WTC11 (cell line): ENCODE measurements at regions not wholly inside any gene's neighbourhood (a gene's known extent, or its start where the extent isn't known, plus 50 kb on each side); places are given as distances from the start of the nearest gene placed in this dataset.

Experiments used
- ATAC-seq: fragments of 200-7000 bp; cut with Tn5 transposase; 2 replicates; pipeline ENCODE4 v1.10.0; 2021; ENCODE audit warnings: mild to moderate bottlenecking, moderate library complexity
- CTCF ChIA-PET: fragments of 300-600 bp; sonication (Branson Sonifier 250); formaldehyde crosslinking; loops from one replicate; lab custom pipeline; 2021; ENCODE audit warnings: antibody characterized with exemption; lab: Charles Lee
- POLR2A ChIA-PET: fragments of 350-600 bp; sonication (Branson Sonifier 250); formaldehyde crosslinking; loops from one replicate; lab custom pipeline; 2021; ENCODE audit warnings: antibody characterized with exemption; lab: Charles Lee
- DNase-seq: peaks from one replicate; pipeline ENCODE4 v3.0.0; 2021; ENCODE audit warnings: low spot score
- H3K27ac Mint-ChIP-seq: 2 replicates; pipeline ENCODE4 v1.8.0; 2021; ENCODE audit warnings: mixed read lengths
- H3K27me3 Mint-ChIP-seq: 2 replicates; pipeline ENCODE4 v1.8.0; 2021; ENCODE audit warnings: low read depth, mild to moderate bottlenecking, moderate library complexity, mixed read lengths
- H3K36me3 Mint-ChIP-seq: 2 replicates; pipeline ENCODE4 v1.8.0; 2021; ENCODE audit warnings: mixed read lengths
- H3K4me1 Mint-ChIP-seq: 2 replicates; pipeline ENCODE4 v1.8.0; 2022; ENCODE audit warnings: mixed read lengths
- H3K4me3 Mint-ChIP-seq: 2 replicates; pipeline ENCODE4 v1.8.0; 2021; ENCODE audit warnings: mild to moderate bottlenecking, moderate library complexity, mixed read lengths
- H3K9me3 Mint-ChIP-seq: 2 replicates; pipeline ENCODE4 v1.8.0; 2021; ENCODE audit warnings: mixed read lengths
- ARID4B ChIP-seq: sonication (generic); formaldehyde crosslinking; IDR thresholded peaks from 2 replicates; pipeline ENCODE4 v1.8.0; 2023; ENCODE audit warnings: missing genetic modification reagents, mild to moderate bottlenecking, borderline replicate concordance
- ATF1 ChIP-seq: sonication (generic); formaldehyde crosslinking; IDR thresholded peaks from 2 replicates; pipeline ENCODE4 v1.8.1; 2023; ENCODE audit warnings: mild to moderate bottlenecking, moderate library complexity, missing genetic modification reagents
- ATF6 ChIP-seq: sonication (generic); formaldehyde crosslinking; IDR thresholded peaks from 2 replicates; pipeline ENCODE4 v1.8.1; 2023; ENCODE audit warnings: mild to moderate bottlenecking, missing genetic modification reagents
- GABPB1 ChIP-seq: sonication (generic); formaldehyde crosslinking; IDR thresholded peaks from 2 replicates; pipeline ENCODE4 v1.8.1; 2023; ENCODE audit warnings: mild to moderate bottlenecking, missing genetic modification reagents
- JAZF1 ChIP-seq: fragments of 250-450 bp; sonication (Bioruptor Pico); IDR thresholded peaks from 2 replicates; pipeline ENCODE4 v1.9.0; 2021; ENCODE audit warnings: moderate library complexity, mild to moderate bottlenecking, inconsistent platforms
- JUN ChIP-seq: sonication (generic); formaldehyde crosslinking; IDR thresholded peaks from 2 replicates; pipeline ENCODE4 v1.8.0; 2023; ENCODE audit warnings: mild to moderate bottlenecking, missing genetic modification reagents
- KAT7 ChIP-seq: sonication (generic); formaldehyde crosslinking; IDR thresholded peaks from 2 replicates; pipeline ENCODE4 v1.8.1; 2023; ENCODE audit warnings: missing genetic modification reagents, mild to moderate bottlenecking, borderline replicate concordance
- MYBL2 ChIP-seq: sonication (generic); formaldehyde crosslinking; IDR thresholded peaks from 2 replicates; pipeline ENCODE4 v1.8.1; 2023; ENCODE audit warnings: mild to moderate bottlenecking, moderate library complexity, missing genetic modification reagents
- NFATC4 ChIP-seq: fragments of 250-450 bp; sonication (Bioruptor Pico); IDR thresholded peaks from 2 replicates; pipeline ENCODE4 v1.9.0; 2021; ENCODE audit warnings: mild to moderate bottlenecking
- NR3C1 ChIP-seq: sonication (generic); formaldehyde crosslinking; conservative IDR thresholded peaks from 2 replicates; pipeline ENCODE4 v1.8.1; 2023; ENCODE audit warnings: low read depth, mild to moderate bottlenecking, missing genetic modification reagents
- SOX15 ChIP-seq: fragments of 250-450 bp; sonication (Bioruptor Pico); IDR thresholded peaks from 2 replicates; pipeline ENCODE4 v1.9.0; 2021; ENCODE audit warnings: mild to moderate bottlenecking
- SP1 ChIP-seq: sonication (generic); formaldehyde crosslinking; conservative IDR thresholded peaks from 2 replicates; pipeline ENCODE4 v1.8.1; 2022; ENCODE audit warnings: missing genetic modification reagents
- TEAD1 ChIP-seq: sonication (generic); formaldehyde crosslinking; IDR thresholded peaks from 2 replicates; pipeline ENCODE4 v1.8.0; 2022; ENCODE audit warnings: mild to moderate bottlenecking, missing genetic modification reagents
- TP53 ChIP-seq: sonication (generic); formaldehyde crosslinking; IDR thresholded peaks from 2 replicates; pipeline ENCODE4 v1.8.1; 2023; ENCODE audit warnings: mild to moderate bottlenecking, missing genetic modification reagents
- ZBTB21 ChIP-seq: sonication (generic); formaldehyde crosslinking; IDR thresholded peaks from 2 replicates; pipeline ENCODE4 v1.8.1; 2023; ENCODE audit warnings: mild to moderate bottlenecking, missing genetic modification reagents, borderline replicate concordance
- ZMAT4 ChIP-seq: fragments of 250-450 bp; sonication (Bioruptor Pico); IDR thresholded peaks from 2 replicates; pipeline ENCODE4 v1.9.0; 2021; ENCODE audit warnings: mild to moderate bottlenecking
- ZNF232 ChIP-seq: sonication (generic); formaldehyde crosslinking; IDR thresholded peaks from 2 replicates; pipeline ENCODE4 v1.8.0; 2022; ENCODE audit warnings: mild to moderate bottlenecking, missing genetic modification reagents
- ZNF317 ChIP-seq: sonication (generic); formaldehyde crosslinking; IDR thresholded peaks from 2 replicates; pipeline ENCODE4 v1.8.1; 2023; ENCODE audit warnings: low read depth, mild to moderate bottlenecking, moderate library complexity, missing genetic modification reagents, borderline replicate concordance
- ZNF423 ChIP-seq: fragments of 250-450 bp; sonication (Bioruptor Pico); IDR thresholded peaks from 2 replicates; pipeline ENCODE4 v2.1.2; 2022; ENCODE audit warnings: mild to moderate bottlenecking, moderate library complexity
- ZNF425 ChIP-seq: fragments of 250-450 bp; sonication (Bioruptor Pico); conservative IDR thresholded peaks from 2 replicates; pipeline ENCODE4 v1.9.0; 2021; ENCODE audit warnings: mild to moderate bottlenecking
- TF ChIP-seq, protein P1 (sequence below): sonication (generic); formaldehyde crosslinking; IDR thresholded peaks from 2 replicates; pipeline ENCODE4 v1.8.0; 2022; ENCODE audit warnings: mild to moderate bottlenecking, missing genetic modification reagents

DNA sequence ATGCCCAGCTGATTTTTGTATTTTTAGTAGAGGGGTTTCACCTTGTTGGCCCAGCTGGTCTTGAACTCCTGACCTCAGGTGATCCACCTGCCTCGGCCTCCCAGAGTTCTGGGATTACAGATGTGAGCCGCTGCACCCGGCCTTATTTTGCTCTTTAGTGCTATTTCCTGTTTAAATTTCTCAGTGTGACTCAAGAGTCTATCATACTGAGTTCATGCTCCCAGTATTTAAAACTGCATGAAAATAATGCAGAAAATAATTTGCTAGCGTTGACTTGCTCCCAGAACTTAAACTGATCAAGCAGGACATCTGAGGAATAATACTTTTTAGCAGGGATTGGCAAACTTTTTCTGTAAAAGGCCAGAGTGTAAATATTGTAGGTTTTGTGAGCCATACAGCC is 86.4 kb upstream of the C1orf21 start:
- Mint-ChIP-seq H3K27me3 (no peaks in the 10 kb centered on the region; the same call in 1 of the 2 replicates), H3K9me3 (peaks cover 14% of the 10 kb centered on the region)
- CTCF ChIA-PET = interaction anchor here (0.7 kb wide), 1 partner anchor 287 kb away, joined by 3 read pairs; no protein-coding TSS in a partner anchor

GRCh38 chr1:184301227-184301626 is 85.6 kb upstream of the C1orf21 start:
- Mint-ChIP-seq H3K27ac (no peak overlapping the region), H3K9me3 (peaks cover 20% of the 10 kb centered on the region), H3K27me3 (no peaks in the 10 kb centered on the region; the same call in 1 of the 2 replicates), H3K36me3 (no peaks in the 10 kb centered on the region), H3K4me3 (no peak overlapping the region), H3K4me1 (peaks cover 7% of the 10 kb centered on the region)
- TF ChIP-seq GABPB1 (CRISPR knock-in tag) = no peak
- no peak for TF ChIP-seq ATF6
- no peak for TF ChIP-seq SP1
- TF ChIP-seq ZNF232 (CRISPR knock-in tag) = no peak
- DNase-seq (no peak), ATAC-seq (no peak)
- ChIA-PET CTCF (no interaction called here), POLR2A (no interaction called here)

More for the DNA sequence above, 86.4 kb upstream of the C1orf21 start:
- H3K36me3 Mint-ChIP-seq = no peaks in the 10 kb centered on the region
- no peak for TF ChIP-seq SOX15 (CRISPR knock-in tag)
- TF ChIP-seq NR3C1 (CRISPR knock-in tag) = no peak
- TF ChIP-seq ARID4B (CRISPR knock-in tag) = no peak
- no peak for TF ChIP-seq SP1
- TF ChIP-seq, protein P1, sequence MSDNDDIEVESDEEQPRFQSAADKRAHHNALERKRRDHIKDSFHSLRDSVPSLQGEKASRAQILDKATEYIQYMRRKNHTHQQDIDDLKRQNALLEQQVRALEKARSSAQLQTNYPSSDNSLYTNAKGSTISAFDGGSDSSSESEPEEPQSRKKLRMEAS (CRISPR knock-in tag) = no peak
- TF ChIP-seq ZNF423 = no peak
- no peak for TF ChIP-seq ZBTB21 (CRISPR knock-in tag)
- TF ChIP-seq JUN (CRISPR knock-in tag) = no peak
- no peak for TF ChIP-seq TEAD1 (CRISPR knock-in tag)
- no peak for DNase-seq
- POLR2A ChIA-PET = no interaction called here
- no peak overlapping the region for H3K27ac Mint-ChIP-seq
- peaks cover 7% of the 10 kb centered on the region for H3K4me1 Mint-ChIP-seq
- H3K4me3 Mint-ChIP-seq = no peak overlapping the region
- ATAC-seq = no peak

- no peaks in the 10 kb centered on the region for H3K36me3 Mint-ChIP-seq
- no peak for DNase-seq
- CTCF ChIA-PET = no interaction called here
- POLR2A ChIA-PET = no interaction called here
- H3K27ac Mint-ChIP-seq = no peak overlapping the region
- no peak for ATAC-seq
- peaks cover 29% of the 10 kb centered on the region for H3K9me3 Mint-ChIP-seq
- no peaks in the 10 kb centered on the region; the same call in 1 of the 2 replicates for H3K27me3 Mint-ChIP-seq
- H3K4me3 Mint-ChIP-seq = no peak overlapping the region
- H3K4me1 Mint-ChIP-seq = peaks cover 7% of the 10 kb centered on the region
- no peak for TF ChIP-seq MYBL2 (CRISPR knock-in tag)
- TF ChIP-seq JUN (CRISPR knock-in tag) = no peak
- TF ChIP-seq ZMAT4 (CRISPR knock-in tag) = no peak
- TF ChIP-seq ATF1 (CRISPR knock-in tag) = no peak
- no peak for TF ChIP-seq NFATC4 (CRISPR knock-in tag)
- TF ChIP-seq ZNF317 (CRISPR knock-in tag) = no peak
- no peak for TF ChIP-seq KAT7 (CRISPR knock-in tag)
- TF ChIP-seq ZNF425 (CRISPR knock-in tag) = no peak
- TF ChIP-seq JAZF1 = no peak
- TF ChIP-seq ATF6 = no peak
- TF ChIP-seq TP53 (CRISPR knock-in tag) = no peak
These were observed 84.5 kb upstream of the C1orf21 start for GRCh38 chr1:184302346-184302745.
